HCT116 (cell line): ENCODE measurements at regions not wholly inside any gene's neighbourhood (a gene's known extent, or its start where the extent isn't known, plus 50 kb on each side); places are given as distances from the start of the nearest gene placed in this dataset.

Experiments used
- ATAC-seq: fragments of 200-7000 bp; cut with Tn5 transposase; 2 replicates; pipeline ENCODE4 v1.9.1; 2020; ENCODE audit warnings: mild to moderate bottlenecking, moderate library complexity
- BruUV-seq: library from RNA; stranded (reverse); fragments of 400-500 nt; replicated peaks from 2 replicates; lab custom pipeline; 2021; lab: Mats Ljungman, UMichigan
- CTCF ChIA-PET: fragments of 300-600 bp; sonication (Branson Sonifier 250); formaldehyde crosslinking; loops from one replicate; lab custom pipeline; 2021; ENCODE audit warnings: antibody characterized with exemption; lab: Charles Lee
- POLR2A ChIA-PET: fragments of 300-600, 350-600 bp; sonication (Branson Sonifier 250); formaldehyde crosslinking; loops from one replicate; lab custom pipeline; 2021; ENCODE audit warnings: antibody characterized with exemption; lab: Charles Lee
- RAD21 ChIA-PET, 2 experiments: fragments of 300-600 bp; sonication (Branson Sonifier 250); formaldehyde crosslinking; loops; one replicate each; lab custom pipeline; 2023; ENCODE audit warnings: low total read pairs in 2 of 2; ENCODE audit not compliant: uncharacterized antibody in 2 of 2, unreplicated experiment in 2 of 2, low non-redundant PET in 1 of 2; lab: Charles Lee
- DNase-seq: peaks from one replicate; pipeline ENCODE4 v3.0.0-alpha.2; 2010; ENCODE audit warnings: low read depth, low spot score
- H2AFZ ChIP-seq: fragments of 200-600 bp; shearing (Covaris generic), sonication (generic); 2 replicates; pipeline ENCODE4 v1.6.1; 2017; ENCODE audit warnings: low read depth, mixed run types, mixed read lengths, antibody characterized with exemption, low read length; ENCODE audit not compliant: poor library complexity, severe bottlenecking
- H3K27ac ChIP-seq: 2 replicates; pipeline ENCODE4 v1.5.1; 2012; ENCODE audit warnings: low read depth, low read length
- H3K27me3 ChIP-seq: fragments of 200-600 bp; sonication (generic); 2 replicates; pipeline ENCODE4 v1.6.1; 2016; ENCODE audit warnings: mixed run types, low read length, mixed read lengths; ENCODE audit not compliant: insufficient read depth
- H3K36me3 ChIP-seq, 2 experiments: fragments of 200-500 bp in 1 of 2; fragments of 200-600 bp in 1 of 2; sonication (Bioruptor generic) in 1 of 2; sonication (generic) in 1 of 2; 2 replicates each; pipeline versions ENCODE4 v1.5.1 to v1.6.1; 2014 to 2016; ENCODE audit warnings: low read length in 2 of 2, inconsistent platforms in 1 of 2, mixed read lengths in 1 of 2, mixed run types in 1 of 2; ENCODE audit not compliant: insufficient read depth in 2 of 2, control insufficient read depth in 1 of 2
- H3K4me1 ChIP-seq, 2 experiments: fragments of 200-600 bp in 1 of 2; sonication (generic) in 1 of 2; 2 replicates each; pipeline versions ENCODE4 v1.5.1 to v1.6.1; 2012 to 2017; ENCODE audit warnings: low read length in 2 of 2, inconsistent platforms in 1 of 2, mild to moderate bottlenecking in 1 of 2, mixed read lengths in 1 of 2, mixed run types in 1 of 2, moderate library complexity in 1 of 2; ENCODE audit not compliant: insufficient read depth in 2 of 2, control insufficient read depth in 1 of 2
- H3K4me2 ChIP-seq: fragments of 200-600 bp; sonication (generic); 2 replicates; pipeline ENCODE4 v1.6.1; 2017; ENCODE audit warnings: mixed run types, low read length, mixed read lengths
- H3K4me3 ChIP-seq, 2 experiments: fragments of 200-600 bp in 1 of 2; sonication (generic) in 1 of 2; replicated peaks in 1 of 2; 2 replicates each; pipeline ENCODE4 v1.5.1; 2011 to 2016; ENCODE audit warnings: low read length in 2 of 2, control low read depth in 1 of 2, low read depth in 1 of 2, mild to moderate bottlenecking in 1 of 2, mixed read lengths in 1 of 2, mixed run types in 1 of 2
- H3K79me2 ChIP-seq: fragments of 200-600 bp; sonication (generic); 2 replicates; pipeline ENCODE4 v1.6.1; 2017; ENCODE audit warnings: mild to moderate bottlenecking, mixed run types, low read length, moderate library complexity, mixed read lengths; ENCODE audit not compliant: insufficient read depth
- H3K9ac ChIP-seq: fragments of 200-600 bp; sonication (generic); 2 replicates; pipeline ENCODE4 v1.6.1; 2016; ENCODE audit warnings: low read length, mixed read lengths
- H3K9me2 ChIP-seq: fragments of 200-600 bp; sonication (generic), shearing (Covaris generic); 2 replicates; pipeline ENCODE4 v1.6.1; 2017; ENCODE audit warnings: mixed run types, mild to moderate bottlenecking, moderate library complexity; ENCODE audit not compliant: insufficient read depth
- H3K9me3 ChIP-seq, 2 experiments: fragments of 200-500 bp in 1 of 2; fragments of 200-600 bp in 1 of 2; sonication (Bioruptor generic) in 1 of 2; sonication (generic) in 1 of 2; 2 replicates each; pipeline ENCODE4 v1.6.1; 2014 to 2017; ENCODE audit warnings: low read length in 2 of 2, mixed read lengths in 2 of 2, inconsistent platforms in 1 of 2, low read depth in 1 of 2, mild to moderate bottlenecking in 1 of 2, mixed run types in 1 of 2, moderate library complexity in 1 of 2; ENCODE audit not compliant: control insufficient read depth in 1 of 2, insufficient read depth in 1 of 2
- H4K20me1 ChIP-seq: fragments of 200-600 bp; sonication (generic), shearing (Covaris generic); 2 replicates; pipeline ENCODE4 v1.6.1; 2017; ENCODE audit warnings: mixed run types, mild to moderate bottlenecking, moderate library complexity; ENCODE audit not compliant: insufficient read depth
- CBX3 ChIP-seq: IDR thresholded peaks from 2 replicates; pipeline ENCODE4 v1.6.1; 2012; ENCODE audit warnings: low read depth
- CEBPB ChIP-seq: IDR thresholded peaks from 2 replicates; pipeline ENCODE4 v1.6.1; 2012; ENCODE audit warnings: low read depth
- EGR1 ChIP-seq: IDR thresholded peaks from 2 replicates; pipeline ENCODE4 v1.6.1; 2012; ENCODE audit warnings: low read depth
- ELF1 ChIP-seq: IDR thresholded peaks from 2 replicates; pipeline ENCODE4 v1.6.1; 2012; ENCODE audit warnings: low read depth, borderline replicate concordance
- EZH2 ChIP-seq: fragments of 200-600 bp; sonication (generic); IDR thresholded peaks from 2 replicates; pipeline ENCODE4 v1.6.1; 2017; ENCODE audit warnings: antibody characterized with exemption, mixed run types
- EZH2phosphoT487 ChIP-seq: fragments of 200-600 bp; IDR thresholded peaks from 2 replicates; pipeline ENCODE4 v1.6.1; 2018; ENCODE audit warnings: antibody characterized with exemption, borderline replicate concordance
- FOSL1 ChIP-seq: IDR thresholded peaks from 2 replicates; pipeline ENCODE4 v1.6.1; 2012; ENCODE audit warnings: low read depth
- POLR2A ChIP-seq: IDR thresholded peaks from 2 replicates; pipeline ENCODE4 v1.7.0; 2011; ENCODE audit warnings: borderline replicate concordance; ENCODE audit not compliant: insufficient read depth, insufficient read length; ENCODE audit errors: extremely low read depth
- RAD21 ChIP-seq: IDR thresholded peaks from 2 replicates; pipeline ENCODE4 v1.6.1; 2012; ENCODE audit warnings: low read depth, mild to moderate bottlenecking
- SIN3A ChIP-seq: IDR thresholded peaks from 2 replicates; pipeline ENCODE4 v1.6.1; 2012; ENCODE audit warnings: low read depth
- SP1 ChIP-seq: IDR thresholded peaks from 2 replicates; pipeline ENCODE4 v1.6.1; 2012; ENCODE audit warnings: low read depth
- SRF ChIP-seq: IDR thresholded peaks from 2 replicates; pipeline ENCODE4 v1.6.1; 2012; ENCODE audit warnings: low read depth
- TCF7L2 ChIP-seq: IDR thresholded peaks from 2 replicates; pipeline ENCODE4 v1.7.0; 2011; ENCODE audit warnings: borderline replicate concordance, inconsistent platforms; ENCODE audit not compliant: insufficient read depth, insufficient read length; ENCODE audit errors: extremely low read depth
- ZFX ChIP-seq: fragments of 450-650 bp; IDR thresholded peaks from 2 replicates; pipeline ENCODE4 v1.6.1; 2017
- ZNF274 ChIP-seq: fragments of 200-500 bp; sonication (Bioruptor generic); IDR thresholded peaks from 2 replicates; pipeline ENCODE4 v1.6.1; 2014; ENCODE audit warnings: mild to moderate bottlenecking, low read depth, low read length, inconsistent platforms
- intact Hi-C: fragments of 100-400 bp; cut with micrococcal nuclease; formaldehyde crosslinking; loops from 2 replicates; pipeline ENCODE4 v1.10.0; 2022
- TF ChIP-seq, protein P1 (sequence below): IDR thresholded peaks from 2 replicates; pipeline ENCODE4 v1.6.1; 2012
- TF ChIP-seq, protein P2 (sequence below): IDR thresholded peaks from 2 replicates; pipeline ENCODE4 v1.6.1; 2012; ENCODE audit warnings: low read depth
- TF ChIP-seq, protein P3 (sequence below), 3 experiments: fragments of 200-600 bp in 1 of 3; sonication (generic) in 1 of 3; IDR thresholded peaks in 2 of 3; conservative IDR thresholded peaks in 1 of 3; 2 replicates each; pipeline ENCODE4 v1.5.1; 2012 to 2017; ENCODE audit warnings: low read depth in 2 of 3, low read length in 2 of 3, antibody characterized with exemption in 1 of 3, borderline replicate concordance in 1 of 3, control low read depth in 1 of 3, mild to moderate bottlenecking in 1 of 3, mixed read lengths in 1 of 3, mixed run types in 1 of 3, moderate library complexity in 1 of 3; ENCODE audit not compliant: insufficient read depth in 1 of 3

DNA sequence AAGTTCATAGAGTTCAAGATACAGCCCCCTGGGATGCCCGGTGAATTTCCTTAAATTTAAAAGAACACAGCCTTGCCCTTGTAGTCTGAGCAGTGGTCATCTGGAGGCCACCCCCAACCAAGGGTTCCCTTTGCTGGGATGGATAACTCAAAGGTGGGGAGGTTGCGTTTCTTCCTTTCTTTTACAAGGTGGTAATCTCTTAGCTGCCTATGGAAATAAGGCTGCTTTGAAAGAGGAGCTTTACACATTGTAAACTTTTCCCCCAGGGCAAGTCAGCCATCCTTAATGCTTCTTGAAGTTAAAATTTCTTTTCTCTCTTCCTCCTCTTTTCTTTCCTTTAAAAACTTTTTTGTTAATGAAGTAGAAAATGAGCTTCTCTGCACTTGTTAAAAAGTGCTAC, 71.2 kb upstream of the PRDM1 start:
- H3K4me1 ChIP-seq = no peaks in the 10 kb centered on the region
- H3K4me2 ChIP-seq = no peak overlapping the region
- no peaks in the 10 kb centered on the region for H3K9me2 ChIP-seq
- CTCF ChIA-PET = no interaction called here
- H3K27me3 ChIP-seq = no peaks in the 10 kb centered on the region
- RAD21 ChIA-PET = no interaction called here
- no peak overlapping the region for H3K27ac ChIP-seq
- POLR2A ChIA-PET = no interaction called here
- BruUV-seq = no TSS peak
- no peaks in the 10 kb centered on the region for H3K9me3 ChIP-seq
- H3K36me3 ChIP-seq = no peaks in the 10 kb centered on the region
- ATAC-seq (no peak), DNase-seq (no peak)
- intact Hi-C loops = no loop called here
- TF ChIP-seq RAD21 (no peak), ELF1 (no peak), TCF7L2 (no peak), ZFX (no peak)
- no peaks in the 10 kb centered on the region for H3K79me2 ChIP-seq
- H3K9ac ChIP-seq = no peak overlapping the region
- H3K4me3 ChIP-seq = no peak overlapping the region
- no peak overlapping the region for H2AFZ ChIP-seq
- H4K20me1 ChIP-seq = no peaks in the 10 kb centered on the region

DNA sequence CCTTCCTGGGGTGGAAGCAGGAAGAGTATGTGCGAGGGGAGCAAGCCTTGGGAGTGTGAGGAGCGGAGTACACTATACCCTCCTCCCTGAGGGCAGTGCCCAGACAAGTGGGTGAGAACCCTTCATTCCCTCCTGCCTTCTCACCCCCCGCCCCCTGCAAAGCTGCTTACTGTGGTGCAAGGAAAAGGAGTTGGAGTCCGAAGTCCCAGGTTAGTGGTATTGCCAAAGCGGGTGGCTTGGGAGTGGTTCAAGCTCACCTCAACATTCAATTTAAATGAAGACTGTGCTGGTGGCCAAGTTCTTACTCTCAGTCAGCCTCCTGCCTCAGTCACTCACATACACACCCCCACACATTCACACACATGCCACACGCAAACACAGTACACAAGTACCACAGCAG, 74.7 kb upstream of the PRDM1 start:
- ChIA-PET RAD21 (no interaction called here), CTCF (no interaction called here), POLR2A (no interaction called here)
- Histone ChIP-seq H3K9me2 (no peaks in the 10 kb centered on the region), H3K4me3 (no peak overlapping the region), H3K4me2 (no peak overlapping the region), H4K20me1 (no peaks in the 10 kb centered on the region), H2AFZ (no peak overlapping the region), H3K4me1 (no peaks in the 10 kb centered on the region), H3K9me3 (no peaks in the 10 kb centered on the region), H3K9ac (no peak overlapping the region), H3K36me3 (no peaks in the 10 kb centered on the region), H3K27me3 (no peaks in the 10 kb centered on the region), H3K79me2 (no peaks in the 10 kb centered on the region), H3K27ac (no peak overlapping the region)
- no TSS peak for BruUV-seq
- no peak for ATAC-seq
- intact Hi-C loops = no loop called here
- no peak for DNase-seq
- TF ChIP-seq EZH2phosphoT487 (no peak), ZNF274 (no peak), EZH2 (no peak), FOSL1 (no peak), CBX3 (no peak), SRF (no peak), CEBPB (no peak), TCF7L2 (no peak), RAD21 (no peak), EGR1 (no peak), POLR2A (no peak), ELF1 (no peak), SIN3A (no peak), SP1 (no peak), ZFX (no peak)
- TF ChIP-seq, protein P1, sequence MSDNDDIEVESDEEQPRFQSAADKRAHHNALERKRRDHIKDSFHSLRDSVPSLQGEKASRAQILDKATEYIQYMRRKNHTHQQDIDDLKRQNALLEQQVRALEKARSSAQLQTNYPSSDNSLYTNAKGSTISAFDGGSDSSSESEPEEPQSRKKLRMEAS = no peak
- TF ChIP-seq, protein P2, sequence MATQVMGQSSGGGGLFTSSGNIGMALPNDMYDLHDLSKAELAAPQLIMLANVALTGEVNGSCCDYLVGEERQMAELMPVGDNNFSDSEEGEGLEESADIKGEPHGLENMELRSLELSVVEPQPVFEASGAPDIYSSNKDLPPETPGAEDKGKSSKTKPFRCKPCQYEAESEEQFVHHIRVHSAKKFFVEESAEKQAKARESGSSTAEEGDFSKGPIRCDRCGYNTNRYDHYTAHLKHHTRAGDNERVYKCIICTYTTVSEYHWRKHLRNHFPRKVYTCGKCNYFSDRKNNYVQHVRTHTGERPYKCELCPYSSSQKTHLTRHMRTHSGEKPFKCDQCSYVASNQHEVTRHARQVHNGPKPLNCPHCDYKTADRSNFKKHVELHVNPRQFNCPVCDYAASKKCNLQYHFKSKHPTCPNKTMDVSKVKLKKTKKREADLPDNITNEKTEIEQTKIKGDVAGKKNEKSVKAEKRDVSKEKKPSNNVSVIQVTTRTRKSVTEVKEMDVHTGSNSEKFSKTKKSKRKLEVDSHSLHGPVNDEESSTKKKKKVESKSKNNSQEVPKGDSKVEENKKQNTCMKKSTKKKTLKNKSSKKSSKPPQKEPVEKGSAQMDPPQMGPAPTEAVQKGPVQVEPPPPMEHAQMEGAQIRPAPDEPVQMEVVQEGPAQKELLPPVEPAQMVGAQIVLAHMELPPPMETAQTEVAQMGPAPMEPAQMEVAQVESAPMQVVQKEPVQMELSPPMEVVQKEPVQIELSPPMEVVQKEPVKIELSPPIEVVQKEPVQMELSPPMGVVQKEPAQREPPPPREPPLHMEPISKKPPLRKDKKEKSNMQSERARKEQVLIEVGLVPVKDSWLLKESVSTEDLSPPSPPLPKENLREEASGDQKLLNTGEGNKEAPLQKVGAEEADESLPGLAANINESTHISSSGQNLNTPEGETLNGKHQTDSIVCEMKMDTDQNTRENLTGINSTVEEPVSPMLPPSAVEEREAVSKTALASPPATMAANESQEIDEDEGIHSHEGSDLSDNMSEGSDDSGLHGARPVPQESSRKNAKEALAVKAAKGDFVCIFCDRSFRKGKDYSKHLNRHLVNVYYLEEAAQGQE = no peak
- TF ChIP-seq, protein P3, sequence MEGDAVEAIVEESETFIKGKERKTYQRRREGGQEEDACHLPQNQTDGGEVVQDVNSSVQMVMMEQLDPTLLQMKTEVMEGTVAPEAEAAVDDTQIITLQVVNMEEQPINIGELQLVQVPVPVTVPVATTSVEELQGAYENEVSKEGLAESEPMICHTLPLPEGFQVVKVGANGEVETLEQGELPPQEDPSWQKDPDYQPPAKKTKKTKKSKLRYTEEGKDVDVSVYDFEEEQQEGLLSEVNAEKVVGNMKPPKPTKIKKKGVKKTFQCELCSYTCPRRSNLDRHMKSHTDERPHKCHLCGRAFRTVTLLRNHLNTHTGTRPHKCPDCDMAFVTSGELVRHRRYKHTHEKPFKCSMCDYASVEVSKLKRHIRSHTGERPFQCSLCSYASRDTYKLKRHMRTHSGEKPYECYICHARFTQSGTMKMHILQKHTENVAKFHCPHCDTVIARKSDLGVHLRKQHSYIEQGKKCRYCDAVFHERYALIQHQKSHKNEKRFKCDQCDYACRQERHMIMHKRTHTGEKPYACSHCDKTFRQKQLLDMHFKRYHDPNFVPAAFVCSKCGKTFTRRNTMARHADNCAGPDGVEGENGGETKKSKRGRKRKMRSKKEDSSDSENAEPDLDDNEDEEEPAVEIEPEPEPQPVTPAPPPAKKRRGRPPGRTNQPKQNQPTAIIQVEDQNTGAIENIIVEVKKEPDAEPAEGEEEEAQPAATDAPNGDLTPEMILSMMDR (IDR thresholded peaks at IDR 0.05 in 2 of 3, conservative IDR thresholded peaks at IDR 0.05 in 1 of 3; ENCODE audit: borderline replicate concordance in 1 of 3, insufficient read depth in 1 of 3, low read depth in 2 of 3, low read length in 2 of 3) = no peak
